Fibroblast of peridontal ligament (primary cell): ENCODE measurements at regions not wholly inside any gene's neighbourhood (a gene's known extent, or its start where the extent isn't known, plus 50 kb on each side); places are given as distances from the start of the nearest gene placed in this dataset.
"Not testable (repeated sequence)": the region's sequence is repeated elsewhere in the genome, so short reads cannot be mapped to it uniquely, and the experiment has no call there.

Source experiments
- DNase-seq: peaks from one replicate; pipeline ENCODE4 v3.0.0-alpha.2; 2010; ENCODE audit errors: extremely low read depth

DNA sequence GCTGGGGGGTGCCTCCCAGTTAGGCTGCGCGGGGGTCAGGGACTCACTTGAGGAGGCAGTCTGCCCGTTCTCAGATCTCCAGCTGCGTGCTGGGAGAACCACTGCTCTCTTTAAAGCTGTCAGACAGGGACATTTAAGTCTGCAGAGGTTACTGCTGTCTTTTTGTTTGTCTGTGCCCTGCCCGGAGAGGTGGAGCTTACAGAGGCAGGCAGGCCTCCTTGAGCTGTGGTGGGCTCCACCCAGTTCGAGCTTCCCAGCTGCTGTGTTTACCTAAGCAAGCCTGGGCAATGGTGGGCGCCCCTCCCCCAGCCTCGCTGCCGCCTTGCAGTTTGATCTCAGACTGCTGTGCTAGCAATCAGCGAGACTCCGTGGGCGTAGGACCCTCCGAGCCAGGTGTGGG is 584.2 kb upstream of the SLC39A10 start:
- DNase-seq, result not testable (repeated sequence)

- no peak for DNase-seq
These were observed 600.0 kb upstream of the SLC39A10 start for GRCh38 chr2:195057001-195057400.

DNA sequence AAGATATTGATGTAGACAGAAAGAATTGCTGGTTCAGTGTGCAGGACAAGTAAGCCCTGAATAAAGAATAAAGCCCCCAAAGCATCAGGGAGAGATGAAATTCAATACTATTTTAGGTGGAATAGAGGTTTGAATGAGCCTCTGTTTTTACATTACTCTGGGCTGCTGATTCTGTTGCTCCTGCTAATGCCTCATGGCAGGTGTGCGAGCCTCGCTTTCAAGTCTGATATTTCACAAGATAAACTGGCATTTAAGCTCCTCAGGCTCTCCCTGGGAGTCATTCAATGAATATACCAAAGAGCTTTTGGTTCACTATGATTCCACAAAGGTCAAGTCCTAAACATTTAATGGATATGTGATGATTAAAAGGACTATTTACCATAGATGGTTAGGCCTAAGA is 601.0 kb upstream of the SLC39A10 start:
- DNase-seq, result no peak

DNA sequence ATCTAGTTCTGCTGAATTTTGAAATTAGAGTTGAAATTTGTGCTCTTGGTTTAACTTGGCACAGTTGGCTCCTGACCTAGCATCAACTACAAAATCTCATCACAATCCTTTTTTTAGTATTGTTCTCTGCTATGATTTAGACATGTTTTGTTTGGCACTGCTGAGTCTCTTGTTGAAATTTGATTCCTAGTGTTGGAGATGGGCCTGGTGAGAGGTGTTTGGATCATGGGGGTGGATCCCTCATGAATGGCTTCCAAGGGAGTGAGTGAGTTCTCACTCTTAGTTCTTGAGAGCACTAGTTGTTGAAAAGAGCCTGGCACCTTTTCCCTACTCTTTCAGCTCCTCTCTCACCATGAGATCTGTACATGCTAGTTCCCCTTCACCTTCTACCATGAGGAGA is 605.6 kb upstream of the SLC39A10 start:
- DNase-seq, result no peak

DNA sequence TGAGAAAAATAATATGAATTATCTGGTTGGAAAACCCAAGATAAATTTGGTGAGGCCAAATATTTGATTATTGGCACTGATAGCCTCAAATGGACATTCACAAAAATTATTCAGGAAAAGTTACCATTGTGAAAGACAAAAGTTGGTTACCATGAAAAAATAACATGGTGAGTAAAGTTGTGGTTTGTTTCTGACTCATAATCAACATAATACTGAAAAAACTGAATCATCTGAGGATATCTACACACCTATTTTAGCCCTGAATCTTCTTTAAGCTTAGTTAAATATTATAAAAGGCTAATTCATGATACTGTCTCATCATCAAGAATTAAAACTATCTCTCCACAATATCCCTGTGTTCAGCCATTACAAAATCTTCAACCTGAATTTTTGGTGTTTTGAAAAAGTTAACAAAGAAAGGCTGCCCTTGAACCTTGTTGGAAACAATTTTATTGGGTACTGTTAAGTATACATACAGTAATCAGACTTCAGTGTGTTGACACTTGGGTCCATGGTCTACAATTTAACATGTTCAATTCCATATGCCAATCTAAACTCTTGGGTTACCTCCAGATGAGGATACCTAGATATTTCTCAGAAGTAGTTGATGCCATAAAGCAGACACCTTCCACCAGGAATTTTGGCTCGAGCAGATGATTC is 607.5 kb upstream of the SLC39A10 start:
- DNase-seq, result no peak

- DNase-seq, result no peak
These were observed 609.1 kb upstream of the SLC39A10 start for GRCh38 chr2:195047955-195048354.

- DNase-seq, result no peak
These were observed 612.2 kb upstream of the SLC39A10 start for GRCh38 chr2:195044801-195045200.

DNA sequence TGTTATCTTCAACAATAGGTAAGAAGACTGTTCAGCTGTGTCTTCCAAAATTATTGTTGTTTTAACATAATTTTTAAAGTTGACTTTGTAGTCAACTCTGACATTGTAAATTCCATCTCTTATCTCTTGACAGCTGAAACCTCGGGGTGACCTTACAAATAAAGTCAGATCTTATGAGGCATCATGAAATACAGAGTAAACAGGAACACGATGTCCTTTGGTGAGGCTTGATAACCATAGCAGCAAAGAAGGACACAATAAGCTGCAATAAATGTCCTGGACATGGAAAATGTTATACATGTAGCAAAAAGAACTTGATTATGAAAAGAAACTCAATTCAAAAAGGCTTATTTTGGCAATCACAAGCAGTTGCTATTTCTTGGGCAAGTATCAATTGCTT is 618.9 kb upstream of the SLC39A10 start:
- no peak for DNase-seq

- no peak for DNase-seq
These were observed 620.0 kb upstream of the SLC39A10 start for GRCh38 chr2:195037045-195037444.

DNA sequence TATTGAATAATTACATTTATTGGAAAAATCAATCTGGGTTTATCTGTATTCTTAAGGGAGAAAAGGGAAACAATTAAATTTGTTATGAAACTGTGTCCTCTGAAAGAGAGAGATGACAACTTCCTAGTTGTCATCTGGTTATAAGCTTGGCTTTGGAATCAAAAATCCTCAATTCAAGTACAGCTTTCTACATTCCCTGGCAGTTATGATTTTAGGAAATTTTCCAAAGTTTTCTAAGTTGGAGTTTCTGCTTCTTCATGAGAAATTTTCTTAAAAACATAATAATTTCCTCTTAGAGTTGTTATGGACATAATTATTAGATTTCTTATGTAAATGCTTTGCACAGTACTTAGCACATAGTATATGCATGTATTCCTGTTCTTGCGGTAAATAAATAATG is 625.6 kb upstream of the SLC39A10 start:
- no peak for DNase-seq

DNA sequence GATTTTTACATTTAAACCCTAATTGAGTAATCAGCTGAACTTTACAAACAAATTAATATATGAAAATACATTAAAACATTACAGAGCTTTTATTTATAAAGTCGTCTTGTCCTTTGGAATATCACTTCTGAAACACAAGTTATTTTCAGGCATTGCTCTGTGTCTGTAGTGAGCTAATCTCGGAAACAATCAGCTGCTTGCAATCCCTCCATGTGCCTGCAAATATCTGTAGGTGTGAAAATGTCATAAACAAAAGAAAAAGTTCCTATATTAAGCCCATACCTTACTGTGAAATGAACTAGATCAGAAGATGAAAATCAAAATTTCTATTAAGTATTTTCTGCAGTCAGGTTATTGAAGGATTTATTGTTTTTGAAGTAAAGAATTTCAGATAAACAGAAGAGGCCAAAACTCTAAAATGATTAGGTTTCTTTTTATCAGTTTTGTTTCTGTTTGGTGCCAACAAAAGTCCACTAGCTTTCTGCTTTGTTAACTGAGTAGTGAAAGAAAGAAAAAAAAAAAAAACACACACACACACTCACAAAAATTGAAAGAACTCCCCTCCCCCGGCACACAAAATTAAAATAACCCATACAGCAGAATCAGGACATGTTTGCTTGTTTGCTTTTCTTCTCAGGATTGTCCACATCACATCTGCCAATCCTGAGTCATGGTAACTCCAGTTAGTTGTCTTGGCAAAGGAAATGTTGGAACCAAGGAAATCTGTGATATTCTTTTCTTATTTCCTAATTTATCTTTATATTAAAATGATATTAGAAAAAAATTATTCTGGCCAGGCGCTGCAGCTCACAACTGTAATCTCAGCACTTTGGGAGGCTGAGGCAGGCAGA is 627.0 kb upstream of the SLC39A10 start:
- no peak for DNase-seq

DNA sequence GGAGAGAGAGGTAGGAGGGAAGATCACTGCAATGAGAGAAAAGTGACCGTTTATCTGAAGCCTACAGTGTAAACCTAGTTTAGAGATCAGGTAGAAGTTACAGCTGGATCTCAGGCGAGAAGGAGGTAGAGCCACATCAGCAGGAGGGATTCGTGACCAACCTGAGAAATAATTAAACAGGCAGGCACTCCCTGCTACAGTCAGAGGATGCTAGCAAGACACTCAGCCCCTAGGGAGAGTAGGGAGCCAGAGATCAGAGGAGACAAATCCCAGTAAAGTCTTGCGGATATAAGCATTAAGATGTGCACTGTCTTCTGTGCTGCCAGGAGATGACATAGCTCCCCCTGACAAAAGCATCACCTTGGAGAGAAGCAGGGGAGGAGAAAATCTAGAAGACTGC is 629.1 kb upstream of the SLC39A10 start:
- no peak for DNase-seq

GRCh38 chr2:195026261-195026660 is 630.8 kb upstream of the SLC39A10 start:
- DNase-seq, result peak; percentile 6

DNA sequence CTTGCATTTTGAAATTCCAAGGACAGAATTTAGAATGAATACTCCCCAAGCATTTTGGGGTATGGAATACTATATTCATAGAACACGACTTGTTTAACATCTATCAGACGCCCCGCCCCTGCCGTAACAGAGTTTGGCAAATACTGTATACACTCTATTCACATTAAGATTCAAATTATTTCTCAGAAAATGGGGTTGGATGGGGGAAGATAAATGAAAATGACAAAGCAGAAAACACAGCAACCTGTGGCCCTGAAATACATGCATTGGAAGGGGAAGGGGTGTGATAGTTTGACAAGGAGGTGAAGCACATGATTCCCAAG is 634.6 kb upstream of the SLC39A10 start:
- DNase-seq, result no peak

GRCh38 chr2:195021711-195022507 is 635.1 kb upstream of the SLC39A10 start:
- no peak for DNase-seq

GRCh38 chr2:195018462-195018861 is 638.6 kb upstream of the SLC39A10 start:
- no peak for DNase-seq

DNA sequence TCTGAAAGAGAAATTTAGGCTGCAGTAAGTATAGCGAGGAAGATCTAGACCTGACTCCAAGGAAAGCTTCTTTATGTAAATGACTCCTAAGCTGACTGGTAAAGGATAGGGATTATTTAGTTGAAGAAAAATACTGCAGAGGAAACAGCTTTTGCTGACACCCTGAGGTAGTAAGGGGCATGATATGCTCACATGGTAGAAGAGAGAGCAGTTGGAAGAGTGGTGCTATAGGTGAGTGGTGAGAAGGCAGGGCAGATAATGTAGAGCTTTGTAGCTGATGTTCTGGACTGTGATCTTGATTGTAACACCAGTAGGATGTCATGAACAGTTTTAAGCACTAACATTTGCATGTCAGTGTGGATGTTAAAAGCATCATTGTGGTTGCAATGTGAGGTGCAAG is 639.1 kb upstream of the SLC39A10 start:
- no peak for DNase-seq

- no peak for DNase-seq
These were observed 640.2 kb upstream of the SLC39A10 start for GRCh38 chr2:195016841-195017240.

- peak; percentile 4 for DNase-seq
These were observed 647.8 kb upstream of the SLC39A10 start for GRCh38 chr2:195009202-195009601.

DNA sequence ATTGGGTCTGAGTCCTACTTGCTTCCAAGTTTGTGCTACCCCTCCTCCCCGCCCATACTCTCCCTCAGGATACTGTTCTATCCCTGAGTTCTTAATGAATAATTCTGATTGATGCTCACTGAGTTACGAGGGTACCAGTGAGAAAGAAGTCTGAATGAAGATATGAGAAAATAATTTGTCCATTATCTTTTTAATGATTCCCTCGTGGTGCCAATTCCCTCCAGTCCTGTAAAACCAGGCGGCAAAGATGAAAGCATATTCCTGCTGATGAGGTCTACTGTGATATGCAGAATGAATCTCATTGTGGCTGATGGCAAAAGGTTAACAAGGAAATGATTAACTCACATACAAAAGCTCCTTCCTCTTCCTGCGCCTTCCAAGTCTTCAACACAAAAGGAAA is 650.2 kb upstream of the SLC39A10 start:
- no peak for DNase-seq

DNA sequence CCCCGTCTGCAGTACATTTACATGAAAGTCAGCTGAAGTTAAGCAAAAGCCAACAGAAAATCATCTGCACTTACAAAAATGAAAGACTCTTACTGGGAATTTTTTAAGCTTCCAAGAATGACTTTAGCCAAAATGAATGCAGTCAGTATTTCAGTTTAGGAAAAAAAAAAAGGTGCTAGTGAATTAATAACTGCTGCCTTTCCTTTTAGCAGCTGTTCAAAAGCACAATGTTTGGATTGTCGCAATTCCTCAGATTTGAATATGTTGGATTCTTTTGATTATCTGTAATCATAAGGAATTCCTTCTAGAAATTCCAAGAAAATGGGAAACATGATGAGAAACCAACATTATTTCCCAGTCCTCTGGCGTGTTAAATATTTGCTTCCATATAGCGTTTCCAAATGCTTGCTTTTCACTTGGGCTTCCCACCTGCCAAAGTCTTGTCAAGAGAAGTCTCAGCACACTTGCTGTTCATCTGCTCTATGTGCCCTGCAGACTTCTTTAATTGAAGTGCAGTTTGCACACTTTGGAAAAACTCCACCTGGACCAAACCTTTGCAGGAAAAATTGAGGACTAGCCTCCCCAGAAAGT is 653.0 kb upstream of the SLC39A10 start:
- DNase-seq, result no peak

DNA sequence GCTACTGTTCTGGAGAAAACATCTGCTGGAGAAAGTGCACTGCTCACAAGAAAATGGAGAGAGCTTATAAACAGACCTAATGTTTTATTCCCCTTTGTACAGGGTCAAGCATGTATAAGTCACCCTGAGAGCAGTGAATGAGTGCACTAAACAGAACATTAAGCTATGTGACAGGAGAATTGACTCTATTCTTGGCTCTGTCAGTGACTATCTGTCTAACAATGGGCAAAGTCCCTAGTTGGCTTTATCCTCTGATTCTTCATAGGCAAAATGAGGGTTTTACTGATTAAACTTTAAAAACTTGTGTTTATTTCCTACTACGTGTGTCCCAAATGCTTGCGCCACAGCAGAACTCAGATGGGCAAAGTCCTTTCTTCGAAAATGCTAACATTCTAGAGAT is 655.1 kb upstream of the SLC39A10 start:
- DNase-seq, result no peak
